PFSK-1 (cell line): ENCODE measurements at regions not wholly inside any gene's neighbourhood (a gene's known extent, or its start where the extent isn't known, plus 50 kb on each side); places are given as distances from the start of the nearest gene placed in this dataset.

Source experiments
- FOXP2 ChIP-seq: optimal IDR thresholded peaks from 2 replicates; pipeline ENCODE3; 2011; ENCODE audit warnings: borderline replicate concordance, control low read depth, inconsistent platforms; ENCODE audit not compliant: insufficient read depth; ENCODE audit errors: extremely low read length, extremely low read depth
- POLR2AphosphoS5 ChIP-seq: IDR thresholded peaks from 2 replicates; pipeline ENCODE4 v1.6.1; 2012; ENCODE audit warnings: low read depth, mild to moderate bottlenecking, control low read depth, low read length, moderate library complexity
- REST ChIP-seq, 2 experiments: IDR thresholded peaks; 2 replicates each; pipeline versions ENCODE4 v1.6.1 to v1.8.0; 2011 to 2012; ENCODE audit warnings: low read depth in 2 of 2, low read length in 2 of 2, control low read depth in 1 of 2, inconsistent platforms in 1 of 2, mild to moderate bottlenecking in 1 of 2, moderate library complexity in 1 of 2; ENCODE audit not compliant: insufficient read depth in 1 of 2
- SIN3A ChIP-seq: IDR thresholded peaks from 2 replicates; pipeline ENCODE4 v1.6.1; 2012; ENCODE audit warnings: mild to moderate bottlenecking, low read length, moderate library complexity, borderline replicate concordance; ENCODE audit not compliant: insufficient read depth
- TAF1 ChIP-seq: IDR thresholded peaks from 2 replicates; pipeline ENCODE4 v1.6.1; 2012; ENCODE audit warnings: low read length, control low read depth, borderline replicate concordance; ENCODE audit not compliant: insufficient read depth

- TF ChIP-seq SIN3A (no peak), TAF1 (no peak), REST (IDR thresholded peaks at IDR 0.05; ENCODE audit: insufficient read depth in 1 of 2, low read depth in 2 of 2, low read length in 2 of 2) (no peak), FOXP2 (no peak), POLR2AphosphoS5 (no peak)
These were observed 273.8 kb upstream of the IRX4 start for GRCh38 chr5:2156358-2157059.

- TF ChIP-seq POLR2AphosphoS5 (no peak), SIN3A (no peak), REST (IDR thresholded peaks at IDR 0.05; ENCODE audit: insufficient read depth in 1 of 2, low read depth in 2 of 2, low read length in 2 of 2) (no peak), TAF1 (no peak), FOXP2 (no peak)
These were observed 272.8 kb upstream of the IRX4 start for GRCh38 chr5:2155556-2155955.

GRCh38 chr5:2153802-2154201, 271.1 kb upstream of the IRX4 start:
- TF ChIP-seq SIN3A, result no peak
- no peak for TF ChIP-seq REST (IDR thresholded peaks at IDR 0.05; ENCODE audit: insufficient read depth in 1 of 2, low read depth in 2 of 2, low read length in 2 of 2)
- no peak for TF ChIP-seq POLR2AphosphoS5
- no peak for TF ChIP-seq TAF1
- TF ChIP-seq FOXP2, result no peak

GRCh38 chr5:2153350-2153749, 270.6 kb upstream of the IRX4 start:
- TF ChIP-seq TAF1, result no peak
- no peak for TF ChIP-seq POLR2AphosphoS5
- TF ChIP-seq FOXP2, result no peak
- no peak for TF ChIP-seq SIN3A
- no peak for TF ChIP-seq REST (IDR thresholded peaks at IDR 0.05; ENCODE audit: insufficient read depth in 1 of 2, low read depth in 2 of 2, low read length in 2 of 2)

GRCh38 chr5:2149195-2149539, 266.4 kb upstream of the IRX4 start:
- TF ChIP-seq TAF1, result no peak
- no peak for TF ChIP-seq SIN3A
- no peak for TF ChIP-seq POLR2AphosphoS5
- no peak for TF ChIP-seq REST (IDR thresholded peaks at IDR 0.05; ENCODE audit: insufficient read depth in 1 of 2, low read depth in 2 of 2, low read length in 2 of 2)
